BE2C (cell line): ENCODE measurements at regions not wholly inside any gene's neighbourhood (a gene's known extent, or its start where the extent isn't known, plus 50 kb on each side); places are given as distances from the start of the nearest gene placed in this dataset.

Experiments used
- DNase-seq: peaks from one replicate; pipeline ENCODE4 v3.0.0-alpha.2; 2020
- H3K27me3 ChIP-seq: fragments of 250-450 bp; sonication (Bioruptor Pico); 2 replicates; pipeline ENCODE4 v1.5.1; 2020; ENCODE audit warnings: mild to moderate bottlenecking
- H3K36me3 ChIP-seq: fragments of 250-450 bp; sonication (Bioruptor Pico); 2 replicates; pipeline ENCODE4 v1.5.1; 2020; ENCODE audit warnings: mild to moderate bottlenecking
- H3K4me1 ChIP-seq: fragments of 250-450 bp; sonication (Bioruptor Pico); 2 replicates; pipeline ENCODE4 v1.5.1; 2020
- H3K4me3 ChIP-seq: 2 replicates; pipeline ENCODE4 v1.5.1; 2011; ENCODE audit warnings: low read depth, low read length
- H3K9me3 ChIP-seq: fragments of 250-450 bp; sonication (Bioruptor Pico); 2 replicates; pipeline ENCODE4 v1.5.1; 2020
- CTCF ChIP-seq: IDR thresholded peaks from 2 replicates; pipeline ENCODE4 v1.5.1; 2012; ENCODE audit warnings: mild to moderate bottlenecking, low read depth, low read length

GRCh38 chr3:106160396-106160795 lies 291.6 kb upstream of the CBLB start:
- H3K27me3 ChIP-seq = no peaks in the 10 kb centered on the region
- TF ChIP-seq CTCF = no peak
- H3K4me1 ChIP-seq = no peaks in the 10 kb centered on the region
- no peak for DNase-seq
- no peaks in the 10 kb centered on the region for H3K36me3 ChIP-seq
- H3K9me3 ChIP-seq = peaks cover 5% of the 10 kb centered on the region
- no peak overlapping the region for H3K4me3 ChIP-seq

GRCh38 chr3:106161246-106161645 lies 292.4 kb upstream of the CBLB start:
- Histone ChIP-seq H3K4me3 (no peak overlapping the region), H3K36me3 (no peaks in the 10 kb centered on the region), H3K9me3 (peaks cover 3% of the 10 kb centered on the region; the same call in 1 of the 2 replicates), H3K27me3 (no peaks in the 10 kb centered on the region), H3K4me1 (no peaks in the 10 kb centered on the region)
- no peak for DNase-seq
- TF ChIP-seq CTCF = no peak

GRCh38 chr3:106167728-106168127 lies 298.9 kb upstream of the CBLB start:
- no peaks in the 10 kb centered on the region for H3K36me3 ChIP-seq
- H3K9me3 ChIP-seq = no peaks in the 10 kb centered on the region; the same call in 1 of the 2 replicates
- no peak for DNase-seq
- no peaks in the 10 kb centered on the region for H3K27me3 ChIP-seq
- H3K4me1 ChIP-seq = peaks cover 3% of the 10 kb centered on the region; the same call in 1 of the 2 replicates
- no peak overlapping the region for H3K4me3 ChIP-seq
- no peak for TF ChIP-seq CTCF

- Histone ChIP-seq H3K4me3 (no peak overlapping the region), H3K4me1 (peaks cover 3% of the 10 kb centered on the region; the same call in 1 of the 2 replicates), H3K9me3 (no peaks in the 10 kb centered on the region; the same call in 1 of the 2 replicates), H3K27me3 (no peaks in the 10 kb centered on the region), H3K36me3 (no peaks in the 10 kb centered on the region)
- DNase-seq = no peak
- TF ChIP-seq CTCF = no peak
Measured at GRCh38 chr3:106168962-106169750, 300.3 kb upstream of the CBLB start.

GRCh38 chr3:106170636-106171035 lies 301.8 kb upstream of the CBLB start:
- H3K27me3 ChIP-seq = no peaks in the 10 kb centered on the region
- no peak for TF ChIP-seq CTCF
- no peaks in the 10 kb centered on the region for H3K36me3 ChIP-seq
- H3K9me3 ChIP-seq = no peaks in the 10 kb centered on the region; the same call in 1 of the 2 replicates
- no peak overlapping the region for H3K4me3 ChIP-seq
- H3K4me1 ChIP-seq = peaks cover 3% of the 10 kb centered on the region; the same call in 1 of the 2 replicates
- DNase-seq = no peak

GRCh38 chr3:106172101-106172500 lies 303.3 kb upstream of the CBLB start:
- no peaks in the 10 kb centered on the region; the same call in 1 of the 2 replicates for H3K9me3 ChIP-seq
- DNase-seq = no peak

More at GRCh38 chr3:106172101-106172500, 303.3 kb upstream of the CBLB start:
- Histone ChIP-seq H3K4me3 (no peak overlapping the region), H3K36me3 (no peaks in the 10 kb centered on the region), H3K27me3 (no peaks in the 10 kb centered on the region), H3K4me1 (peaks cover 3% of the 10 kb centered on the region; the same call in 1 of the 2 replicates)
- TF ChIP-seq CTCF = no peak
